Epithelial cell of proximal tubule (primary cell): ENCODE measurements at regions not wholly inside any gene's neighbourhood (a gene's known extent, or its start where the extent isn't known, plus 50 kb on each side); places are given as distances from the start of the nearest gene placed in this dataset.
"Not testable (repeated sequence)": the region's sequence is repeated elsewhere in the genome, so short reads cannot be mapped to it uniquely, and the experiment has no call there.

Experiments
- DNase-seq: peaks from one replicate; pipeline ENCODE4 v3.0.0-alpha.2; 2011; ENCODE audit warnings: low read depth
- H3K4me3 ChIP-seq: 2 replicates; pipeline ENCODE4 v1.5.1; 2011; ENCODE audit warnings: low read depth, mild to moderate bottlenecking, low read length
- CTCF ChIP-seq: conservative IDR thresholded peaks from 2 replicates; pipeline ENCODE4 v1.5.1; 2012; ENCODE audit warnings: low read depth, mild to moderate bottlenecking, low read length

GRCh38 chr7:126065766-126066165, 1136.1 kb upstream of the POT1 start:
- H3K4me3 ChIP-seq, result no peak overlapping the region
- TF ChIP-seq CTCF, result no peak
- DNase-seq, result no peak

- DNase-seq, result no peak
- no peak for TF ChIP-seq CTCF
- no peak overlapping the region for H3K4me3 ChIP-seq
Measured at GRCh38 chr7:126057979-126058378, 1128.4 kb upstream of the POT1 start.

- DNase-seq, H3K4me3 ChIP-seq: not testable (repeated sequence)
Measured at GRCh38 chr7:126056613-126057012, 1127.0 kb upstream of the POT1 start.

GRCh38 chr7:126052229-126052628, 1122.6 kb upstream of the POT1 start:
- TF ChIP-seq CTCF, result no peak
- no peak overlapping the region for H3K4me3 ChIP-seq
- no peak for DNase-seq

GRCh38 chr7:126044662-126045061, 1115.0 kb upstream of the POT1 start:
- no peak overlapping the region for H3K4me3 ChIP-seq
- no peak for TF ChIP-seq CTCF
- no peak for DNase-seq

- no peak for TF ChIP-seq CTCF
- no peak overlapping the region for H3K4me3 ChIP-seq
- DNase-seq, result no peak
Measured at GRCh38 chr7:126041472-126041871, 1111.8 kb upstream of the POT1 start.

- DNase-seq, result no peak
- H3K4me3 ChIP-seq, result no peak overlapping the region
- TF ChIP-seq CTCF, result no peak
Measured at GRCh38 chr7:126040114-126041045, 1110.8 kb upstream of the POT1 start.
